ENCODE measurements at regions not wholly inside any gene's neighbourhood (a gene's known extent, or its start where the extent isn't known, plus 50 kb on each side); places are given as distances from the start of the nearest gene placed in this dataset.

- no peak overlapping the region for H3K27ac ChIP-seq (ENCODE audit: low read depth in 1 of 2, low read length in 2 of 2)
- no peaks in the 10 kb centered on the region for H3K36me3 ChIP-seq (replicated peaks in 1 of 2; ENCODE audit: control insufficient read depth in 1 of 2, insufficient read depth in 2 of 2, low read length in 2 of 2)
- H3K4me3 ChIP-seq (replicated peaks in 1 of 3; ENCODE audit: low read depth in 2 of 3, low read length in 3 of 3) = no peak overlapping the region
- WGBS (ENCODE audit: insufficient coverage) = 100% methylated on average over 1 of the region's 4 CpGs
- intact Hi-C loops (cut with micrococcal nuclease) = no loop called here
- TF ChIP-seq CTCF (IDR thresholded peaks at IDR 0.05) = no peak
- H3K79me2 ChIP-seq (ENCODE audit: insufficient read depth, low read length) = no peaks in the 10 kb centered on the region
- DNase-seq = no peak
- H4K20me1 ChIP-seq (ENCODE audit: insufficient read depth, low read length) = no peaks in the 10 kb centered on the region
- no peaks in the 10 kb centered on the region for H3K9me3 ChIP-seq (replicated peaks in 1 of 2; ENCODE audit: control insufficient read depth in 1 of 2, insufficient read depth in 1 of 2, low read length in 2 of 2)
- no peaks in the 10 kb centered on the region for H3K36me3 Mint-ChIP-seq
- peaks cover 0 to 4% (median 0%) of the 10 kb centered on the region in 7 donors for H3K9me3 Mint-ChIP-seq
- H3K4me3 Mint-ChIP-seq = no peak overlapping the region
- H2AFZ ChIP-seq (ENCODE audit: insufficient read depth, low read depth, low read length, poor library complexity, severe bottlenecking) = no peak overlapping the region
- H3K4me2 ChIP-seq (replicated peaks; ENCODE audit: extremely low read depth, low read length, poor library complexity, severe bottlenecking) = no peak overlapping the region
- H3K27ac Mint-ChIP-seq = no peak overlapping the region
- no peaks in the 10 kb centered on the region for H3K4me1 Mint-ChIP-seq
- peaks cover 0 to 3% (median 2%) of the 10 kb centered on the region in 3 donors for H3K27me3 Mint-ChIP-seq (ENCODE audit: low read depth in 3 of 3)
- H3K27me3 ChIP-seq (ENCODE audit: control insufficient read depth in 2 of 2, insufficient read depth in 2 of 2, low read length in 2 of 2) = no peaks in the 10 kb centered on the region
- no peak overlapping the region for H3K9ac ChIP-seq (ENCODE audit: insufficient read depth, low read length, poor library complexity, severe bottlenecking)
- H3K4me1 ChIP-seq (ENCODE audit: control insufficient read depth in 1 of 2, insufficient read depth in 2 of 2, low read length in 2 of 2) = no peaks in the 10 kb centered on the region
These were observed 91.8 kb upstream of the SKOR2 start for GRCh38 chr18:47343291-47343690.

DNA sequence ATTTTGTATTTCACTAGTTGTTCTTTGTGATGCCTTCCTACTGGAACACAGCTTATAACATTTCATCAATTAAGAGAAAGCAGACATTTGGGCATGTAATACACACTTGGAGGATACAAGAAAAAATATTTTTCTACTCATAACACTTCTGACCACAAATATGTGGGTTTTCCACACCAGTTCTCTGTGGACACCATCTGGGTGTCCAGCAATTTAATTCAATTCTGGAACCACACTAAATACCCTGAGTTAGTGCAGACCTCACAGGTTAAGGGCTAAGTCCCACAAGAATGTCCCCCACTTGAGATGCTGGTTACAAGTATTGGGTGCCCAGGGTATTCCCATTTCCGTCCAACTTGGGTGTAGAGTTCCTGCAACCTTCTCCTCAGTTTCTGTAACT is 91.1 kb upstream of the SKOR2 start:
- Mint-ChIP-seq H3K27ac (no peak overlapping the region), H3K27me3 (ENCODE audit: low read depth in 3 of 3) (peaks cover 0 to 3% (median 2%) of the 10 kb centered on the region in 3 donors), H3K9me3 (peaks cover 0 to 4% (median 0%) of the 10 kb centered on the region in 7 donors), H3K36me3 (no peaks in the 10 kb centered on the region), H3K4me3 (no peak overlapping the region), H3K4me1 (no peaks in the 10 kb centered on the region)
- no peak overlapping the region for H2AFZ ChIP-seq (ENCODE audit: insufficient read depth, low read depth, low read length, poor library complexity, severe bottlenecking)
- no peaks in the 10 kb centered on the region for H3K79me2 ChIP-seq (ENCODE audit: insufficient read depth, low read length)
- H3K4me1 ChIP-seq (ENCODE audit: control insufficient read depth in 1 of 2, insufficient read depth in 2 of 2, low read length in 2 of 2) = no peaks in the 10 kb centered on the region
- DNase-seq = no peak
- H3K36me3 ChIP-seq (replicated peaks in 1 of 2; ENCODE audit: control insufficient read depth in 1 of 2, insufficient read depth in 2 of 2, low read length in 2 of 2) = no peaks in the 10 kb centered on the region
- no peak overlapping the region for H3K9ac ChIP-seq (ENCODE audit: insufficient read depth, low read length, poor library complexity, severe bottlenecking)
- intact Hi-C loops (cut with micrococcal nuclease) = no loop called here
- no peaks in the 10 kb centered on the region for H3K9me3 ChIP-seq (replicated peaks in 1 of 2; ENCODE audit: control insufficient read depth in 1 of 2, insufficient read depth in 1 of 2, low read length in 2 of 2)
- WGBS (ENCODE audit: insufficient coverage) = no CpG with 5 or more reads among the region's 1 CpG
- H3K27me3 ChIP-seq (ENCODE audit: control insufficient read depth in 2 of 2, insufficient read depth in 2 of 2, low read length in 2 of 2) = no peaks in the 10 kb centered on the region
- no peak overlapping the region for H3K27ac ChIP-seq (ENCODE audit: low read depth in 1 of 2, low read length in 2 of 2)
- TF ChIP-seq CTCF (IDR thresholded peaks at IDR 0.05) = no peak
- H3K4me3 ChIP-seq (replicated peaks in 1 of 3; ENCODE audit: low read depth in 2 of 3, low read length in 3 of 3) = no peak overlapping the region
- H4K20me1 ChIP-seq (ENCODE audit: insufficient read depth, low read length) = no peaks in the 10 kb centered on the region
- H3K4me2 ChIP-seq (replicated peaks; ENCODE audit: extremely low read depth, low read length, poor library complexity, severe bottlenecking) = no peak overlapping the region
